Stimulated activated CD4-positive, alpha-beta T cell treated with anti-CD3 and anti-CD28 coated beads, Interleukin-15, amount 100 ng/mL, for 24 hours (primary cell): ENCODE measurements at regions not wholly inside any gene's neighbourhood (a gene's known extent, or its start where the extent isn't known, plus 50 kb on each side); places are given as distances from the start of the nearest gene placed in this dataset.
A peak's percentile ranks its signal among the peaks of the same experiment; 100 is the strongest.

Source experiments
- DNase-seq: peaks from one replicate; pipeline ENCODE4 v3.0.0-alpha.2; 2020

- DNase-seq, result no peak
Measured at GRCh38 chr6:137692806-137693205, 174.3 kb upstream of the TNFAIP3 start.

- DNase-seq, result no peak
Measured at GRCh38 chr6:137693711-137694110, 173.3 kb upstream of the TNFAIP3 start.

DNA sequence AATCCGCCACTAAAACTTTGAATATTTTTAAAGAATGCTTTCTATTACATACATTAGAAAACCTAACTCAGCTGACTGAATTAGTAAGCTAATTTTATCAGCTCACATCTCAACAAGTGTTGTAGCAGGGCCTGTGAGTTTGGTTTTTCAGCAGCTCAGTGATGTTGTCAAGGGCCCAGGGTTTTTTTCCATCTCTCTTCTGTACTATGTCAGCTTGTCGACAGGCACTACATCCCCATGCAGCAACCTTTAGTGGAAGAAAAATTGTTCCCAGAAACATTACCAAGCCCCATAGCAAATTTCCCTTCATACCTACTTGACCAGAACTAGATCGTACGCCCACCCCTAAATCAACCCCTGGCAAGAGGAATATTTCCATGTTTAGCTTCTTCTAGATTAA, 170.3 kb upstream of the TNFAIP3 start:
- no peak for DNase-seq

DNA sequence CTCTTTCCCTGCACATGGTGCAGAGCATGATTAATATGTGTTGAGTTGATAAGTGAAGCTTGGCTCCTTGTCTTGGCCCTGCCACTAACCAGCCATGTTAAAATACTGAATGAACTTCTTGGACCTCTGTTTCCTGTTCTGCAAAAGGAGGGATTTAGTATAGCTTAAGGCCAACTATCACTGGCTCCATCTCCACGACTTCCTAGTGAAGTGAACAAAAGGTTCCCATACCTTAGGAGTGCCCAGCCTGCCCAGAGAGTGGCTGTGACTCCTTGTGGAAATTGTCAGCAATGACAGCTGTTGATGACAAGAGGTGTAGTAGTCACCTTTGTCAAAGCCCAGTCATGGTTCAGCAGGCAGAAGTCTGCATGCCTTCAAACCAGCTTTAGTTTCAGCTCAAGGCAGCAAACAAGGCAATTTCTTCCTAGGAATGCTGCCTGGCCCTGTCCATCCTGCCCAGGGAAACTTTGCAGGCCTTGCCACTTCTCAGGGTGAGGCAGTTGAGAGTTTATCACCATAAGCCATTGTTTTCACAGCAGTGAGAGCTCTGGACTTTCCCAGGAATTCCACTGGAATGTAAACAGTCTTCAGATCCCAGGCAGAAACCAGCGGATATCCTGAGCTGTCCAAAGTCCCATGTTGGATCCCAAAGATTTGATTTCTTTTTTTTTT, 169.7 kb upstream of the TNFAIP3 start:
- peak; percentile 40 for DNase-seq

- DNase-seq, result no peak
Measured at GRCh38 chr6:137698636-137699030, 168.4 kb upstream of the TNFAIP3 start.

DNA sequence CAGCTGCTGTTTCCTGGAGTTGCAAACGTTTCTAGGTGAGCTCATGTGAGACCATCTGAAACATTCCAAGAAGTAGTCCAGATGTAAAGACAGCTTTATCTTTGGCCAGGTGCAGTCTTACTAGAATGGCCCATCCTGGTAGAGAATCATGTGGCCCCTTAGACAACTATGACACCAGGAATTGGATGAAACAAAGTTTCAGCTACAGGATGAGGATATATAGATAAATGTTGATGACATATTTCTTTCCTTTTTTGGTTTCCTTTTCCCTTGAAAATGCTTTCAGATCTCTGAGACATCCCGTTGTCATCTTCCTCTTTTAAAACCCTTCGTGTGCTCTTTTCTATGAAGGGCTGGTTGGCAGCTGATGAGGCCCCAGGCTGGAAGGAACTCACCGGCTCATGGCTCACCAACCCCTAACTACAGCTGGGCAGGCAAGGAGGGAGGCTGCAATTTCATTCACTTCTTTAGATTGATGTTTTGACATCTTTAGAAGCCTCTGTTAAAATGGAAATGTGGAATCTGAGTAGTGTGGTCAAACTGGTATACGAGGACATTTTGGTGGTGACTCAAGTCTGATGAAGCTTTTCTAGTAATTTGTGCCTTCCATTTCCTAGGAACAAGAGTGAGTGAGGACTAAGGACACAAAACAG, 167.9 kb upstream of the TNFAIP3 start:
- peak; percentile 60 for DNase-seq

GRCh38 chr6:137700161-137700560, 166.9 kb upstream of the TNFAIP3 start:
- no peak for DNase-seq

DNA sequence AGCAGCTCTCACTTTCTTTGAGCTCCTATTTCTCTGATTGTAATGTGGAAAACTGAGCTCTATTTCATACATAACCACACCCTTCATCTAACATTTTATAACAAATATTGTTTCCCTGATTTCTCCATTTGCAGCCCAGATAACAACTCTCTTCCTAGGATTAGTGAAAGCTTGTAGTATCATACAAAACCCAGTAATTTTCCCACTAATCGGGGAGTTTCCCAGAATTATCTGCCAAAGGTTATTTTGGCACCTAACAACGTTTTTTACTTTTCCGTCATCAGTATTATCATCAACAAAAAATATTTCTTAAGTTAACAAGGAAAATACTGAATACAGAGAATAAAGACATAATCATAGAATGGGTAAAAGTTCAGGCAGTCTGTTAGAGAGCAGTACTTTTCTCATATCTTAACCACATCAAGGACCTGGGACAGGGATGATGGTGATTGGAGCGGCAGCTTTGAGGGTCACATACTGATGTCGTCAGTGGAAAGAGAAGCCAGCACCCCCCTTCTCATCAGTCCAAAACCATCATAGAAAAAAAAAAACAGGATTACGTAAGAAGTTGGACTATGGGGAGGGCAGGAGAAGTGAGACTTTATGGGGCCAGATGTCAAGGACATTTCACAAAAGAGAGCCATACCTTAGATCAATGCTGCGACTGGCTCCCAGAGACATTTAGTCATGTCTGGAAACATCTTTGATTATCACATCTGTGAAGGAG, 166.1 kb upstream of the TNFAIP3 start:
- no peak for DNase-seq

DNA sequence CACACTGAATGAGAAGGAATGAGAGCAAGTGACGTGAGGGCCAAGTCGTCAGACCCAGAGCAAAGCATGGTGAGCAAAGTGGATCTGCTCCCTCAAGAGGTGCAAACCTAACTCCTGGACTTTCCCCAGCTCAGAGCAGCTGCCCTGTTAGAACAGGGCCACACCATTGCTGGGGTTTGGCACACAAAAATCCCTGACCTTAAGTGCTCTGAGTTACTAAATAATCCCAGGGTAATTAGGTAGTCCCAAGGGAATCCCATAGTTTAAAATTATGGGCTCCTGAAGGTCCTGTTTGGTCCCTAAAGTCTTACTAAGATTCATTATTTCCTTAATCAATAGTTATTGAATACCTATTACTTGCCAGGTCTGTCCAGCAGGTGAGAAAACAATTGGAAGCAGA, 165.1 kb upstream of the TNFAIP3 start:
- DNase-seq, result no peak

DNA sequence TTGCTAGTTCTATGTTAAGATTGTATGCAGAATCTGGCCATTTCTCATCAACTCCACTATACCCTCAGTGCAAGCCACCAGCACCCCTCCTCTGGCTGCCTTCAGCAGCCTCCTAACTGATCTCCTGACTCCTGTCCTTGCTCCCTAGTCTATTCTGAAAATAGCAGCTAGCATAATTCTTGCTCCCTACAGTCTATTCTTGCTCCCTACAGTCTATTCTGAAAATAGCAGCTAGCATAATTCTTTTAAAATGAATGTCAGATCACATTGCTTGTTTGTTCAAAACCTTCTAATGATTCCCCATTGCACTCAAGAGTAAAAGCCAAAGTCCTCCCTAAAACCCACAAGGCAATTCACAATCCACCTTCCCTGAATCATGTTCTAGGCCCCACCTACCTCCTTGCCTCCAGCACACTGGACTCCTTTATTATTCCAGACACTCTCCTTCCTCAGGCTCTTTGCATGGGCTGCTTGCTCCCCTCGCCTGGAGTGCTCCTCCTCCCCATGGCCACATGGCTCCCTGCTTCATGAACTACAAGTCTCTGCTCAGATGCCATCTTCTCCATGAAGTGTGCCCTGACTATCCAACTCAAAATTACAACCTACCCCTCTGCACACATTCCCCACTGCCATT, 164.2 kb upstream of the TNFAIP3 start:
- no peak for DNase-seq

DNA sequence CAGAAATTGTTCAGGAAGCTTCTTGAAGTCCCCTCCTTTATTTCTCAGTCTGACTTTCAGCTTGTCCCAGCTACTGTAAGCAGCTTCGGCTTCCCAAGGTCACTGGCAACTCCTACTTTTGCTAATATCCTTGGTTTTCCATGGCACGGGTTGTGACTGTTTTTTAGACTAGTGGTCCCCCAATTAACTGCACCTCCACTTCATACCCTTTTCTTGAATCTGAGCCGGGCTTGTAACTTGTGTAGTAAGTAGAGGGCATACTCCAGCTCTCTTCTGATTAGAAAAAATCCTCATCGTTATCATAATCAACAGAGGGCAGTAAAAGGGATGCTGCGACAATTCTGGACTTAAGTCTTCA, 162.3 kb upstream of the TNFAIP3 start:
- DNase-seq, result no peak

DNA sequence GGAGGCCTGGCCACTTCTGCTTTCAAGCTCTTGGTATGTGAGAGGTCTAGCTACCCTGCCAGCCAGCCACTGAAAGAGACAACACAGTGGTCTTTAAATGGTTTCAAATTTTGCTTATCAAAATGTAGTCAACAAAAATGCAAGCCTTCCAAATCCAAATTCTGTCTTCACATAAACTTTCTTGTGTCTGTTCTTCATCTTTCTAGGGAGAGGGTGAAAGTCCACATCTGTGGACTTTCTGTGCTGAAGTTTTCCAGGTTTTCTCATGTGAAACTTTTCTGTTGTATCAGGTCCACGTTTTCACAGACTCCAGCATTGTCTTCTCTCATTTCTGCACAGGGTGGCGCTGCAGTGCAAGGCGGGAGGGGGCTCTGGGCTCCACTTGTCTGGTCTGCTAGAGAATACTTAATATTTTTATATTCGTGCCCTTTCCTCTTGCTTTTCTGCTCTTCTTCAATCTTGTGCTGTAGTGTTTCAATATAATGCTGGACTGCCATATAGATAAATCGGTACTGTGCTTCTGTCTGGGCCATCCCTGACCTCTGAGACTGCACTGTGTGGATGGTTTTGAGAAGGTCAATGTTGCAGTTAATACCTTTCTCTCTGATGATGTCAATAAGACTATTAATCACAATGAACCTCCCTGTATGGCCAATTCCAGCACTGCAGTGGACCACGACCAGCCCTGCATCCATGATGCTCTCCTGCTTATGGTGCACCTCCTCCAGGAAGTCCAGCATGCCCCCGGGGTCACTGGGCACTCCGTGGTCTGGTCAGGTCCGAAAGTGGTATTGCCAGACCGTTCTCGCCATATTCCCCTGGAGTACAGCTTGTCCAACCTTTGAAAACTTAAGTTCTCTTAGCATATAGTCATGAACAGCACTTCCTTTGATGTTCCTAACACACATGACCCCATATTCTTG, 161.6 kb upstream of the TNFAIP3 start:
- peak; percentile 78 for DNase-seq

DNA sequence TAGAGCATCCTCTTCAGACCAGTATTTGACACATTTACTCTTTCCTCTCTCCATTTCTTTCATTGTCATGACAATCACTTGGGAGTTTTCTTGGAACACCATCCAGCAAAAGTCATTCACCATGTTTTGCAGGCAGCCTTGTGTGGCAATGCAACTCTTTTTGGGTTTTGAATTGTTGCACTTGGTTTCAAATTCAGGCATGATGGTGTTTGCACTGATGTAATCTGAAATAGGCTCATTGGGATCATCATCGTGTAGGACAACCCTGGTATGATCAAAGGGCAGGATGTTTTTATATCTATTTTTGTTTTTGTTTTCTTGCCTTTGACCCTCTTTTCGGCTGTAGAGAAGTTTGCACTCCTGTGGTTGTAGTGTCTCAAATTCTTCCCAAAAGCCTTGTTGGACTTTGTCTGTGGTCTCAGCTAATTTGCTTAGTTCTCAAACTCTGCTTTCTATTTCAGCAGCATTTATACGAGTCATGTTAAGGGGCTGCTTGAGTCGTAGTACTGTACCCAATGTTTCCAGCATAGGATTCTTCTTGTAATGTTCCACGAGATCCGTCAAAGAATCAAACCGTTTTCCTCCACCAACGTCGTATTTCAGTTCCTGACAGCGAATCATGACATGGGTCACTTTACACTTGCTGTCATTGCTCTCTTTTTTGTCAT, 160.8 kb upstream of the TNFAIP3 start:
- no peak for DNase-seq

- no peak for DNase-seq
Measured at GRCh38 chr6:137707038-137707589, 159.9 kb upstream of the TNFAIP3 start.

DNA sequence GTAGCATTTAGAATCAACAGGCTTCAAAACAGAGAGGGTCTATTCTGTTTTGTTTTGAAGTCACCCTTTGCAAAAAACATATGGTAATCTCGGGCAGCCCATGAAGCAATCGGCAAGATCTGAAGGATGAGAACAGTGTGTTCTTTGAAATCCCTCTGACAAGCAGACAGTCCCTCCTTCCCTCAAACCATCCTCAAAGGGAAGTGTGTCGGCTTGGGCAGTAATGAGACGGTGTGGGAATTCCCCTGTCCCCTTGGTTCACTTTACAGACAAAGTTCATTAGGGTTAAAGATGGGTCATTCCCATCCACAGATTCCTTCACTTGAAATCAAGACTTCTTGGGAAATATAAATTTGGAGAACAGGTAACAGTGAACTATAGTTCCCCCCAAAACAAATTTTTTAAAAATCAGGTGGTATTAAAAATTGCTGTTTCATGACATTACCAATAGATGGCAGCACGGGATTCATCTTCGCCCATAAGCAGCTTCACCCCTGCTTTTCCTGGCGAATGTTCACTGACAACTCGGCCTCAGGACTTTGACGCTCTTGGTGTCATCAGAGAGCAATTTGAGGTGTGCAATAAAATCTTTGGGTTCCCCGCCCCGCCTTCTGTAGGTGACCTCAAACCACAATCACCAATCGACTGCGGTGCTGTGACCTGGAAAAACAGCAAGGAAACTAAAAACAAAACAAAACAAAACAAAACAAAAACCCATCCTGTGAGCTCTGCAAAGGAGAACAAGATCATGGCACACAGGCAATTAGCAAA, 159.3 kb upstream of the TNFAIP3 start:
- peak; percentile 75 for DNase-seq

- no peak for DNase-seq
Measured at GRCh38 chr6:137708481-137708880, 158.6 kb upstream of the TNFAIP3 start.

- DNase-seq, result peak; percentile 64
Measured at GRCh38 chr6:137709424-137710236, 157.4 kb upstream of the TNFAIP3 start.

DNA sequence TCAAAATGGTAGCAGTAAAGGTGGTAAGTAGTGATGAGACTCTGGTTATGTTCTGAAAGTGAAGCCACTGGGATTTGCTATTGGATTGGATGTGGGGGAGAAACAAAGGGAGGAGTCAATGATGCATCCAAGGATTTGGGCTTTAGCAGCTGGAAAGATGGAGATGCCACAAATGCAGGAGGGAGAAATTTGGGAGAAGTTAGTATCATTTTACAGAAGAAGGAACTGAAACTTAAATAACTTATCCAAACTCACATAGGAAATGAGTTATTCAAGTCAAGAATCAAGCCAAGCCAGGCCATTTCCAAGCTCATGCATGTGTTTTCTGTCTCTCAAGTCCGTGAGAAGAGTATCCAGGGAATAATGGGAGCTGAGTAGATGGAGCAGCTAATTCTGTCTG, 155.1 kb upstream of the TNFAIP3 start:
- DNase-seq, result no peak

DNA sequence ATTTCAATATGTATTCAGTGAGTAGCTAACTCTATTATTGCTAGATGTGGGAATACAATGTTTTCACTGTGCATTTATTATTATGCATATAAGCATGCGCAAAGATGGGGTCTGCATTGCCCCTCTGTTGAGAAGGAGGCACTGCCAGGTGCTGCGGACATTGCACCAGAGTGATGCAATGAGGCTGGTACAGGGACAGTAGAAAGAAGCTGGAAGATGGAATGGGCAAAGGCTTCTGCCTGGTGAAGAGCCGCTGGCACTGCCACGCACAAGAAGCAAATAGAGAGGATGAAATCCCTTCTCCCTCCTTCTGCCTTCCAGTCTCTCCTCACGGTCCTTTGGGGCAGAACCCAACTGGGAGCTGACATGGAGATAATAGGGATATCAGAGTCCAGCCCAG, 154.5 kb upstream of the TNFAIP3 start:
- DNase-seq, result no peak

GRCh38 chr6:137715589-137716045, 151.4 kb upstream of the TNFAIP3 start:
- DNase-seq, result no peak
